ENCODE measurements at regions not wholly inside any gene's neighbourhood (a gene's known extent, or its start where the extent isn't known, plus 50 kb on each side); places are given as distances from the start of the nearest gene placed in this dataset.

- DNase-seq: no peak
Measured at GRCh38 chr13:48761256-48761655, 107.5 kb downstream of the CYSLTR2 start.

- DNase-seq: peak in 45 of 56 donors; percentile 3 to 92 (median 47)
Measured at GRCh38 chr13:48769107-48769704, 115.5 kb downstream of the CYSLTR2 start.

GRCh38 chr13:48770372-48770771, 116.6 kb downstream of the CYSLTR2 start:
- no peak for DNase-seq

GRCh38 chr13:48772908-48773307, 119.2 kb downstream of the CYSLTR2 start:
- no peak for DNase-seq

- no peak for DNase-seq
Measured at GRCh38 chr13:48773531-48774275, 120.0 kb downstream of the CYSLTR2 start.

GRCh38 chr13:48775285-48775684, 121.6 kb downstream of the CYSLTR2 start:
- no peak for DNase-seq

- no peak for DNase-seq
Measured at GRCh38 chr13:48775804-48776203, 122.1 kb downstream of the CYSLTR2 start.

GRCh38 chr13:48776401-48776800, 122.7 kb downstream of the CYSLTR2 start:
- no peak for DNase-seq

GRCh38 chr13:48778610-48779009, 124.9 kb downstream of the CYSLTR2 start:
- DNase-seq: no peak

- no peak for DNase-seq
Measured at GRCh38 chr13:48780713-48781341, 127.1 kb downstream of the CYSLTR2 start.

GRCh38 chr13:48782429-48782840, 128.7 kb downstream of the CYSLTR2 start:
- DNase-seq: no peak

- DNase-seq: peak in 2 of 56 donors; percentile 3
Measured at GRCh38 chr13:48783181-48783630, 129.5 kb downstream of the CYSLTR2 start.

GRCh38 chr13:48783695-48784230, 130.0 kb downstream of the CYSLTR2 start:
- no peak for DNase-seq

- DNase-seq: no peak
Measured at GRCh38 chr13:48784916-48785548, 131.3 kb downstream of the CYSLTR2 start.

GRCh38 chr13:48790199-48790598, 136.5 kb downstream of the CYSLTR2 start:
- no peak for DNase-seq

GRCh38 chr13:48790966-48791365, 137.2 kb downstream of the CYSLTR2 start:
- DNase-seq: no peak

- DNase-seq: no peak
Measured at GRCh38 chr13:48797127-48797526, 143.4 kb downstream of the CYSLTR2 start.

GRCh38 chr13:48797761-48798160, 144.0 kb downstream of the CYSLTR2 start:
- no peak for DNase-seq

- no peak for DNase-seq
Measured at GRCh38 chr13:48798180-48798579, 144.5 kb downstream of the CYSLTR2 start.

GRCh38 chr13:48801255-48801654, 147.5 kb downstream of the CYSLTR2 start:
- DNase-seq: no peak

GRCh38 chr13:48804821-48805601, 151.3 kb downstream of the CYSLTR2 start:
- no peak for DNase-seq
